HL-60 (cell line): ENCODE measurements at regions not wholly inside any gene's neighbourhood (a gene's known extent, or its start where the extent isn't known, plus 50 kb on each side); places are given as distances from the start of the nearest gene placed in this dataset.

ENCODE experiments used
- GABPA ChIP-seq: IDR thresholded peaks from 2 replicates; pipeline ENCODE4 v1.6.1; 2012; ENCODE audit warnings: low read depth
- TF ChIP-seq, protein P1 (sequence below): IDR thresholded peaks from 2 replicates; pipeline ENCODE4 v1.6.1; 2012; ENCODE audit warnings: low read depth; ENCODE audit not compliant: insufficient replicate concordance

DNA sequence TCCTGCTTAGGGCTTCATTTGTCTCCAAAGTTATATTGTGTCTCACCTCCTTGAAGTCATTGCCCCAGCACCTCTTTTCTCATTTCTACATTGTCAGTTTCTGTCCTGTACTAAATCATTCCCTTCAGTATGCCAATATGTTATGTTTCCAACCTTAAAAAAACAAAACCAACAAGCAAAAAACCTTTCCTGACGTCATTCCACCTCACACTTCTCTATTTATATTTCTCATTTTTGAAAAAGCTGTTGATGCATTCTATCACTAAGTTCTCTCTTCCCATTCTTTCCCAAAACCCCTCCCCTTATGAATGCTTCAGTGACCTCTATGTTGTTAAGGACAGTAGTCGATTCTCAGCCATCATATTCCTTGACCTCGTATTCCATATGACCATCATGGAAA lies 98.7 kb upstream of the ARHGAP24 start:
- no peak for TF ChIP-seq GABPA
- TF ChIP-seq, protein P1, sequence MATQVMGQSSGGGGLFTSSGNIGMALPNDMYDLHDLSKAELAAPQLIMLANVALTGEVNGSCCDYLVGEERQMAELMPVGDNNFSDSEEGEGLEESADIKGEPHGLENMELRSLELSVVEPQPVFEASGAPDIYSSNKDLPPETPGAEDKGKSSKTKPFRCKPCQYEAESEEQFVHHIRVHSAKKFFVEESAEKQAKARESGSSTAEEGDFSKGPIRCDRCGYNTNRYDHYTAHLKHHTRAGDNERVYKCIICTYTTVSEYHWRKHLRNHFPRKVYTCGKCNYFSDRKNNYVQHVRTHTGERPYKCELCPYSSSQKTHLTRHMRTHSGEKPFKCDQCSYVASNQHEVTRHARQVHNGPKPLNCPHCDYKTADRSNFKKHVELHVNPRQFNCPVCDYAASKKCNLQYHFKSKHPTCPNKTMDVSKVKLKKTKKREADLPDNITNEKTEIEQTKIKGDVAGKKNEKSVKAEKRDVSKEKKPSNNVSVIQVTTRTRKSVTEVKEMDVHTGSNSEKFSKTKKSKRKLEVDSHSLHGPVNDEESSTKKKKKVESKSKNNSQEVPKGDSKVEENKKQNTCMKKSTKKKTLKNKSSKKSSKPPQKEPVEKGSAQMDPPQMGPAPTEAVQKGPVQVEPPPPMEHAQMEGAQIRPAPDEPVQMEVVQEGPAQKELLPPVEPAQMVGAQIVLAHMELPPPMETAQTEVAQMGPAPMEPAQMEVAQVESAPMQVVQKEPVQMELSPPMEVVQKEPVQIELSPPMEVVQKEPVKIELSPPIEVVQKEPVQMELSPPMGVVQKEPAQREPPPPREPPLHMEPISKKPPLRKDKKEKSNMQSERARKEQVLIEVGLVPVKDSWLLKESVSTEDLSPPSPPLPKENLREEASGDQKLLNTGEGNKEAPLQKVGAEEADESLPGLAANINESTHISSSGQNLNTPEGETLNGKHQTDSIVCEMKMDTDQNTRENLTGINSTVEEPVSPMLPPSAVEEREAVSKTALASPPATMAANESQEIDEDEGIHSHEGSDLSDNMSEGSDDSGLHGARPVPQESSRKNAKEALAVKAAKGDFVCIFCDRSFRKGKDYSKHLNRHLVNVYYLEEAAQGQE, result no peak
